ENCODE measurements at regions not wholly inside any gene's neighbourhood (a gene's known extent, or its start where the extent isn't known, plus 50 kb on each side); places are given as distances from the start of the nearest gene placed in this dataset.

DNA sequence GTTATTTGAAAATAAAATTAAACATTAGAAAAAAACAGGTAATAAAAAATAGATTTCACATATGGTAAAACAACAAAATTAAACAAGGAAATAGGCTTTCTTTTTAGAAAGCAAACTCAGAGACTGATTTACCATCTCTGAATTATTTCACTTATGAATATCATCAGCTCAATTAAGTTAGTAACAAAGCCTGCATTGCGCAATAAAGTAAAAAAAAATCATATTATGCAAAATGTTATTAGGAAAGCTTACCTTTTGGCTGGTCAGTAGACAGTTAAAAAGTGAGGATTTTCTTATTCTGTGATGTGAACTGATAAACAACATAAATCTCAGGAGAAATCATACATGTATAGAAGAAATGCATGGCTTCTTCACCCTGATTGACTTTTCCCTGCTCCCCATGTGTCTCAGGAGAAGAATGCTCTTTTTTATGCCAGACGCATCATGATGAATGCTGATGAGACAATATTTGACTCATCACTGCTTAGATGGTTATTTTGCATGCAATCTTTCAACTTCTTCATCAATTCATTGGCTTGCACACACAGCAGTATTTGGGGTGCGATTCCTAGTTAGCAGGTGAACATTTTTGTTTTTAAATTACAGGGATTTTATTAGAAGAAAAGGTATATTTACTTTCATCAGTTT is 124.5 kb upstream of the USP15 start:
- WGBS, 2 donors = 90 to 92% methylated on average over 3 of the region's 3 CpGs
- Histone ChIP-seq H3K4me1 (no peaks in the 10 kb centered on the region), H3K27ac (no peak overlapping the region), H3K27me3 (no peaks in the 10 kb centered on the region), H3K4me3 (no peak overlapping the region), H3K9me3 (no peaks in the 10 kb centered on the region), H3K36me3 (no peaks in the 10 kb centered on the region)
- TF ChIP-seq POLR2A (IDR thresholded peaks at IDR 0.05) (no peak), EP300 (IDR thresholded peaks at IDR 0.05) (no peak), POLR2AphosphoS5 (IDR thresholded peaks at IDR 0.05) (no peak)
- TF ChIP-seq, protein P1, sequence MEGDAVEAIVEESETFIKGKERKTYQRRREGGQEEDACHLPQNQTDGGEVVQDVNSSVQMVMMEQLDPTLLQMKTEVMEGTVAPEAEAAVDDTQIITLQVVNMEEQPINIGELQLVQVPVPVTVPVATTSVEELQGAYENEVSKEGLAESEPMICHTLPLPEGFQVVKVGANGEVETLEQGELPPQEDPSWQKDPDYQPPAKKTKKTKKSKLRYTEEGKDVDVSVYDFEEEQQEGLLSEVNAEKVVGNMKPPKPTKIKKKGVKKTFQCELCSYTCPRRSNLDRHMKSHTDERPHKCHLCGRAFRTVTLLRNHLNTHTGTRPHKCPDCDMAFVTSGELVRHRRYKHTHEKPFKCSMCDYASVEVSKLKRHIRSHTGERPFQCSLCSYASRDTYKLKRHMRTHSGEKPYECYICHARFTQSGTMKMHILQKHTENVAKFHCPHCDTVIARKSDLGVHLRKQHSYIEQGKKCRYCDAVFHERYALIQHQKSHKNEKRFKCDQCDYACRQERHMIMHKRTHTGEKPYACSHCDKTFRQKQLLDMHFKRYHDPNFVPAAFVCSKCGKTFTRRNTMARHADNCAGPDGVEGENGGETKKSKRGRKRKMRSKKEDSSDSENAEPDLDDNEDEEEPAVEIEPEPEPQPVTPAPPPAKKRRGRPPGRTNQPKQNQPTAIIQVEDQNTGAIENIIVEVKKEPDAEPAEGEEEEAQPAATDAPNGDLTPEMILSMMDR (IDR thresholded peaks at IDR 0.05) = no peak
- intact Hi-C loops (cut with DNase I) = no loop called here
- no peak for DNase-seq

DNA sequence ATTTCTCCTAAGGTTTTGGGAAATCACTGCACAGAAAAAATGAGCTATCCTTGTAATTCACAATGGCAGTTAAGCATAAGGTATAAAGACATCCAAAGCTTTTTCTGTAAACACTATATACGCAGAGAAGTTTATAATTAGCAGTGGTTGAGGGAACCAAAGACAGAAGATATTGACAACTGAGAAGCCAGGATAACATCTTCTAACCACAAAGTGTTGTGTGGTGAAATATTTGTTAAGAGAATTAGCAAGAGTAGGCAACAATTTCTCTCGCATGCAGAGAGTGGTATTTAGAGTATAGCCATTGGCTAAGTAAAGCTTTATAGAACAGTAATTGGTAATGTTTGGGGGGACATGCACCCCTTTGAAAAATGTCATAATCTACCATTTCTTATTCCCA is 123.7 kb upstream of the USP15 start:
- Histone ChIP-seq H3K27ac (no peak overlapping the region), H3K4me3 (no peak overlapping the region), H3K9me3 (no peaks in the 10 kb centered on the region), H3K4me1 (no peaks in the 10 kb centered on the region), H3K27me3 (no peaks in the 10 kb centered on the region), H3K36me3 (no peaks in the 10 kb centered on the region)
- no peak for TF ChIP-seq POLR2A (IDR thresholded peaks at IDR 0.05)
- no peak for TF ChIP-seq EP300 (IDR thresholded peaks at IDR 0.05)
- no peak for TF ChIP-seq POLR2AphosphoS5 (IDR thresholded peaks at IDR 0.05)
- TF ChIP-seq, protein P1 (IDR thresholded peaks at IDR 0.05) = no peak
- 66 to 83% methylated on average over 2 of the region's 2 CpGs for WGBS, 2 donors
- no peak for DNase-seq
- intact Hi-C loops (cut with DNase I) = no loop called here

DNA sequence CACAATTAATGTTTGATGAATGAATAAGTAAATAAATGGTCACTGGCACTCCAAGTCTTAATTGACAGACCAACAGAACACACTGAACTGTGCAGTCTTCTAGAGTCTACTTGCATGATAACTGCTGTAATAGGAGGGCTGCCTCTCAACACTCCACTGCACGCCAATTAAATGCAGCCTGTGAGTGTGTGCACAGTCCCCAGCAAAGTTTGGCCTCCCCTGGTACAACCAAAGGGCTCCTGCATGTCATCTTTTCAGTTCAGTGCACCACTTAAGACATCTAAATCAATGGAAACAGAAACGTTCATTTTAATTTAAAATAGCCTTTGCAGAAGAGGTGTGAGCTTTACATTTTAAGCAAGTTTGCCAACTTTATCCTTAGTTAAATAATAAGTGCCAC is 121.7 kb upstream of the USP15 start:
- Histone ChIP-seq H3K4me3 (no peak overlapping the region), H3K27me3 (no peaks in the 10 kb centered on the region), H3K4me1 (no peaks in the 10 kb centered on the region), H3K9me3 (no peaks in the 10 kb centered on the region), H3K36me3 (no peaks in the 10 kb centered on the region), H3K27ac (no peak overlapping the region)
- TF ChIP-seq, protein P1 (IDR thresholded peaks at IDR 0.05) = no peak
- TF ChIP-seq POLR2AphosphoS5 (IDR thresholded peaks at IDR 0.05) (no peak), EP300 (IDR thresholded peaks at IDR 0.05) (no peak), POLR2A (IDR thresholded peaks at IDR 0.05) (no peak)
- DNase-seq = no peak
- WGBS, 2 donors = 60 to 70% methylated on average over 2 of the region's 2 CpGs
- intact Hi-C loops (cut with DNase I) = no loop called here

DNA sequence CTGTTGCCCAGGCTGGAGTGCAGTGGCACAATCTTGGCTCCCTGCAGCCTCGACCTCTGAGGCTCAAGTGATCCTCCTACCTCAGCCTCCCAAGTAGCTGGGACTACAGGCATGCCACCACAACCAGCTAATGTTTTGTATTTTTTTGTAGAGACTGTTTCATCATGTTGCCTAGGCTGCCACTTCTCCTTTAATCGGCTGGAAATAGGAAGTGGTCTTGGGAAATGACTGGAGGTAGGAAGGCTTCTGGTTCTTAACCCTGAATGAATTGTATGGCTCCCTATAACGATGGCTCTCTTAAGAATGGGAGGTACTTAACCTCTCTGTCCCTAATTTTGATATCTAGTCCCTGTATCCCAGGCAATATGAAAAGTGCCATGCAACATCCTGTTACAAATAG is 113.9 kb upstream of the USP15 start:
- DNase-seq = no peak
- no peaks in the 10 kb centered on the region for H3K4me1 ChIP-seq
- intact Hi-C loops (cut with DNase I) = no loop called here
- H3K4me3 ChIP-seq = no peak overlapping the region
- TF ChIP-seq, protein P1 (IDR thresholded peaks at IDR 0.05) = no peak
- TF ChIP-seq POLR2A (IDR thresholded peaks at IDR 0.05) = no peak
- no peak for TF ChIP-seq EP300 (IDR thresholded peaks at IDR 0.05)
- TF ChIP-seq POLR2AphosphoS5 (IDR thresholded peaks at IDR 0.05) = no peak
- 46 to 65% methylated on average over 3 of the region's 3 CpGs for WGBS, 2 donors
- no peak overlapping the region for H3K27ac ChIP-seq
- H3K27me3 ChIP-seq = no peaks in the 10 kb centered on the region
- H3K36me3 ChIP-seq = no peaks in the 10 kb centered on the region
- H3K9me3 ChIP-seq = no peaks in the 10 kb centered on the region

DNA sequence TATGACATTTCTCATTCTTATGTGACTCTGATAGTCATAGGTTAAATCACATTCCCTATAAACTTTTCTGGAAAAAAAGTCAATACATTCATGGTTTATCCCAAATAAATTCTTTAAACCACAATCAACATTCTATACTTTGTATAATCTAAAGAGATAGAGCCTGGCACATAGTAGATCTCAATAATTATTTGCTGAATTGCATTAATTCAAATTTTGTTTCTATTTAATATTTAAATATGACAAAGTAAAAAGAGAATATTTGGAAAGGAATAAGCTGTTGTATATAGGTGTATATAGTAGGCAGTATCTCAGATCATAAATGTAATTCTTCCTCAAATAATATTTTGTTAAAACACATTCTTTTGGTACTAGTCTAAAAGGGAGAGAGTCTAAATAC is 102.2 kb upstream of the USP15 start:
- DNase-seq = no peak
- H3K4me3 ChIP-seq = no peak overlapping the region
- H3K36me3 ChIP-seq = no peaks in the 10 kb centered on the region
- H3K4me1 ChIP-seq = no peaks in the 10 kb centered on the region
- intact Hi-C loops (cut with DNase I) = no loop called here
- TF ChIP-seq, protein P1 (IDR thresholded peaks at IDR 0.05) = no peak
- TF ChIP-seq POLR2AphosphoS5 (IDR thresholded peaks at IDR 0.05) = no peak
- TF ChIP-seq POLR2A (IDR thresholded peaks at IDR 0.05) = no peak
- TF ChIP-seq EP300 (IDR thresholded peaks at IDR 0.05) = no peak
- H3K9me3 ChIP-seq = no peaks in the 10 kb centered on the region
- no peak overlapping the region for H3K27ac ChIP-seq
- no peaks in the 10 kb centered on the region for H3K27me3 ChIP-seq

Data from sigmoid colon (tissue), 6 donors.